Lung (tissue), 11 donors: ENCODE measurements at regions not wholly inside any gene's neighbourhood (a gene's known extent, or its start where the extent isn't known, plus 50 kb on each side); places are given as distances from the start of the nearest gene placed in this dataset.

Source experiments
- ATAC-seq: fragments of 200-7000 bp; cut with Tn5 transposase; one replicate; pipeline ENCODE4 v1.9.1; 2020; ENCODE audit warnings: moderate number of reproducible peaks; ENCODE audit not compliant: insufficient read depth, low FRiP score
- DNase-seq, 3 donors: peaks; one replicate each; pipeline ENCODE4 v3.0.0-alpha.2; 2013 to 2017
- H3K27ac ChIP-seq, 2 donors: one replicate each; pipeline ENCODE4 v1.5.1; 2013; ENCODE audit warnings: mild to moderate bottlenecking in 2 of 2, moderate library complexity in 2 of 2, control low read depth in 1 of 2, inconsistent platforms in 1 of 2, low read depth in 1 of 2, low read length in 1 of 2
- H3K27me3 ChIP-seq, 3 donors: one replicate each; pipeline ENCODE4 v1.5.1; 2013; ENCODE audit warnings: low read length in 2 of 3; ENCODE audit not compliant: control insufficient read depth in 3 of 3, insufficient read depth in 3 of 3
- H3K36me3 ChIP-seq, 4 donors: one replicate each; pipeline ENCODE4 v1.5.1; 2013; ENCODE audit warnings: low read length in 4 of 4, mild to moderate bottlenecking in 1 of 4, moderate library complexity in 1 of 4; ENCODE audit not compliant: control insufficient read depth in 4 of 4, insufficient read depth in 4 of 4
- H3K4me1 ChIP-seq, 5 donors: one replicate each; pipeline ENCODE4 v1.5.1; 2013; ENCODE audit warnings: low read length in 5 of 5, mild to moderate bottlenecking in 2 of 5, moderate library complexity in 1 of 5; ENCODE audit not compliant: control insufficient read depth in 5 of 5, insufficient read depth in 5 of 5
- H3K4me3 ChIP-seq: one replicate; pipeline ENCODE4 v1.5.1; 2013; ENCODE audit warnings: mild to moderate bottlenecking, control low read depth, moderate library complexity
- H3K9ac ChIP-seq, 2 donors: one replicate each; pipeline ENCODE4 v1.5.1; 2013; ENCODE audit warnings: low read length in 2 of 2, control low read depth in 1 of 2; ENCODE audit not compliant: insufficient read depth in 1 of 2
- H3K9me3 ChIP-seq, 4 donors: one replicate each; pipeline ENCODE4 v1.5.1; 2013; ENCODE audit warnings: low read length in 3 of 4, mild to moderate bottlenecking in 1 of 4, moderate library complexity in 1 of 4; ENCODE audit not compliant: control insufficient read depth in 4 of 4, insufficient read depth in 3 of 4
- CTCF ChIP-seq: IDR thresholded peaks from 2 replicates; pipeline ENCODE4 v1.5.1; 2012; ENCODE audit warnings: mild to moderate bottlenecking; ENCODE audit errors: control extremely low read depth, extremely low read depth
- WGBS, 2 donors: extraction: QIAGEN DNeasy Blood & Tissue Kit; methylation state at CpG; one replicate each; pipeline ENCODE4 v1.1.7; 2013; 5-methylcytosine and 5-hydroxymethylcytosine counted together
- donor health status: control.
- donor health status: control.
- donor health status: Bipolar disorder and iron deficiency.
- donor health status: healthy.
- donor health status: DM: yes; HTN: yes; CAD: no.

GRCh38 chr10:29104661-29105399 is 184.0 kb upstream of the LYZL1 start:
- no peak for ATAC-seq
- Histone ChIP-seq H3K36me3 (no peaks in the 10 kb centered on the region), H3K9me3 (no peaks in the 10 kb centered on the region), H3K9ac (no peak overlapping the region), H3K27me3 (no peaks in the 10 kb centered on the region), H3K4me3 (no peak overlapping the region), H3K4me1 (peaks cover 0 to 35% (median 0%) of the 10 kb centered on the region in 5 donors), H3K27ac (no peak overlapping the region)
- 60 to 74% methylated on average over 7 of the region's 7 CpGs for WGBS, 2 donors
- no peak for TF ChIP-seq CTCF
- DNase-seq: no peak

GRCh38 chr10:29105516-29106215 is 183.2 kb upstream of the LYZL1 start:
- no peak overlapping the region for H3K27ac ChIP-seq
- peak; percentile 47 for ATAC-seq
- no peak overlapping the region for H3K4me3 ChIP-seq
- no peak for DNase-seq
- no peak for TF ChIP-seq CTCF
- 79 to 87% methylated on average over 4 of the region's 4 CpGs for WGBS, 2 donors
- H3K27me3 ChIP-seq: no peaks in the 10 kb centered on the region
- no peaks in the 10 kb centered on the region for H3K36me3 ChIP-seq
- H3K4me1 ChIP-seq: peaks cover 0 to 39% (median 0%) of the 10 kb centered on the region in 5 donors
- H3K9me3 ChIP-seq: no peaks in the 10 kb centered on the region
- H3K9ac ChIP-seq: no peak overlapping the region

- TF ChIP-seq CTCF: no peak
- WGBS, 2 donors: 21 to 33% methylated on average over 4 of the region's 4 CpGs
Measured at GRCh38 chr10:29106287-29106686, 182.6 kb upstream of the LYZL1 start.

More at GRCh38 chr10:29106287-29106686, 182.6 kb upstream of the LYZL1 start:
- no peaks in the 10 kb centered on the region for H3K9me3 ChIP-seq
- no peak for ATAC-seq
- H3K9ac ChIP-seq: no peak overlapping the region
- no peak overlapping the region for H3K4me3 ChIP-seq
- DNase-seq: peak in 1 of 3 donors; percentile 32
- peaks cover 0 to 39% (median 0%) of the 10 kb centered on the region in 5 donors for H3K4me1 ChIP-seq
- no peaks in the 10 kb centered on the region for H3K27me3 ChIP-seq
- no peak overlapping the region for H3K27ac ChIP-seq
- H3K36me3 ChIP-seq: no peaks in the 10 kb centered on the region
